ENCODE measurements at regions not wholly inside any gene's neighbourhood (a gene's known extent, or its start where the extent isn't known, plus 50 kb on each side); places are given as distances from the start of the nearest gene placed in this dataset.

- Histone ChIP-seq H3K4me3 (ENCODE audit: low read depth in 2 of 2, low read length in 2 of 2) (no peak overlapping the region), H3K27ac (ENCODE audit: low read length) (no peak overlapping the region), H3K9me3 (ENCODE audit: control insufficient read depth, insufficient read depth, low read depth, low read length) (no peaks in the 10 kb centered on the region), H3K4me1 (ENCODE audit: control insufficient read depth, insufficient read depth, low read length) (no peaks in the 10 kb centered on the region), H3K36me3 (ENCODE audit: control insufficient read depth, insufficient read depth, low read length) (no peaks in the 10 kb centered on the region), H3K27me3 (ENCODE audit: control insufficient read depth, insufficient read depth, low read length) (no peaks in the 10 kb centered on the region)
- ChIA-PET POLR2A (no interaction called here), CTCF (no interaction called here)
- intact Hi-C loops (cut with micrococcal nuclease; ENCODE audit: unreplicated experiment) (no loop called here), in situ Hi-C loops (cut with HindIII; ENCODE audit: low pct_unique_long_range_greater_than_20kb, low sequenced_read_pairs) (no loop called here)
- ATAC-seq, result no peak
- TF ChIP-seq CTCF (IDR thresholded peaks at IDR 0.05) (no peak), REST (IDR thresholded peaks at IDR 0.05; ENCODE audit: insufficient read depth in 1 of 2, low read depth in 2 of 2, low read length in 1 of 2) (no peak), TCF7L2 (IDR thresholded peaks at IDR 0.05; ENCODE audit: low read depth, low read length) (no peak), POLR2AphosphoS5 (IDR thresholded peaks at IDR 0.05; ENCODE audit: low read depth, low read length) (no peak), SIN3A (IDR thresholded peaks at IDR 0.05; ENCODE audit: borderline replicate concordance, insufficient read depth, low read depth, low read length) (no peak)
- no TSS peak for BruUV-seq (replicated peaks)
- DNase-seq (ENCODE audit: low read depth, low spot score), result no peak
Observed at GRCh38 chr4:19462117-19462516, 789.6 kb upstream of the SLIT2 start.

GRCh38 chr4:19455850-19456602 lies 795.7 kb upstream of the SLIT2 start:
- in situ Hi-C loops (cut with HindIII; ENCODE audit: low pct_unique_long_range_greater_than_20kb, low sequenced_read_pairs), result no loop called here
- H3K27ac ChIP-seq (ENCODE audit: low read length), result no peak overlapping the region
- TF ChIP-seq SIN3A (IDR thresholded peaks at IDR 0.05; ENCODE audit: borderline replicate concordance, insufficient read depth, low read depth, low read length) (no peak), TCF7L2 (IDR thresholded peaks at IDR 0.05; ENCODE audit: low read depth, low read length) (no peak), CTCF (IDR thresholded peaks at IDR 0.05) (no peak), REST (IDR thresholded peaks at IDR 0.05; ENCODE audit: insufficient read depth in 1 of 2, low read depth in 2 of 2, low read length in 1 of 2) (no peak), POLR2AphosphoS5 (IDR thresholded peaks at IDR 0.05; ENCODE audit: low read depth, low read length) (no peak)
- POLR2A ChIA-PET, result no interaction called here
- BruUV-seq (replicated peaks), result no TSS peak
- no peaks in the 10 kb centered on the region for H3K4me1 ChIP-seq (ENCODE audit: control insufficient read depth, insufficient read depth, low read length)
- H3K4me3 ChIP-seq (ENCODE audit: low read depth in 2 of 2, low read length in 2 of 2), result no peak overlapping the region
- intact Hi-C loops (cut with micrococcal nuclease; ENCODE audit: unreplicated experiment), result no loop called here
- no peaks in the 10 kb centered on the region; the same call in 1 of the 2 replicates for H3K36me3 ChIP-seq (ENCODE audit: control insufficient read depth, insufficient read depth, low read length)
- DNase-seq (ENCODE audit: low read depth, low spot score) (no peak), ATAC-seq (no peak)
- H3K27me3 ChIP-seq (ENCODE audit: control insufficient read depth, insufficient read depth, low read length), result no peaks in the 10 kb centered on the region
- CTCF ChIA-PET, result no interaction called here
- H3K9me3 ChIP-seq (ENCODE audit: control insufficient read depth, insufficient read depth, low read depth, low read length), result no peaks in the 10 kb centered on the region

Data from Panc1 (cell line).